Dermis blood vessel endothelial cell (primary cell): ENCODE measurements at regions not wholly inside any gene's neighbourhood (a gene's known extent, or its start where the extent isn't known, plus 50 kb on each side); places are given as distances from the start of the nearest gene placed in this dataset.
"Not testable (repeated sequence)": the region's sequence is repeated elsewhere in the genome, so short reads cannot be mapped to it uniquely, and the experiment has no call there.

Source experiments
- DNase-seq: peaks from one replicate; pipeline ENCODE4 v3.0.0; 2010

- DNase-seq, result no peak
Measured at GRCh38 chr18:30696201-30696600, 346.3 kb downstream of the DSC3 start.

GRCh38 chr18:30694773-30695172 is 347.8 kb downstream of the DSC3 start:
- no peak for DNase-seq

- no peak for DNase-seq
Measured at GRCh38 chr18:30689216-30689615, 353.3 kb downstream of the DSC3 start.

- DNase-seq, result no peak
Measured at GRCh38 chr18:30687501-30687900, 355.0 kb downstream of the DSC3 start.

- no peak for DNase-seq
Measured at GRCh38 chr18:30684825-30685481, 357.6 kb downstream of the DSC3 start.

GRCh38 chr18:30683836-30684235 is 358.7 kb downstream of the DSC3 start:
- no peak for DNase-seq

- no peak for DNase-seq
Measured at GRCh38 chr18:30682672-30683071, 359.9 kb downstream of the DSC3 start.

GRCh38 chr18:30679285-30679930 is 363.1 kb downstream of the DSC3 start:
- DNase-seq, result no peak

GRCh38 chr18:30677813-30678212 is 364.7 kb downstream of the DSC3 start:
- DNase-seq, result not testable (repeated sequence)

- DNase-seq, result no peak
Measured at GRCh38 chr18:30676053-30676480, 366.5 kb downstream of the DSC3 start.

- DNase-seq, result no peak
Measured at GRCh38 chr18:30675493-30675892, 367.0 kb downstream of the DSC3 start.

- no peak for DNase-seq
Measured at GRCh38 chr18:30675072-30675471, 367.5 kb downstream of the DSC3 start.

GRCh38 chr18:30674596-30674995 is 367.9 kb downstream of the DSC3 start:
- DNase-seq, result no peak

GRCh38 chr18:30672439-30672838 is 370.1 kb downstream of the DSC3 start:
- not testable (repeated sequence) for DNase-seq

- no peak for DNase-seq
Measured at GRCh38 chr18:30658306-30658705, 384.2 kb downstream of the DSC3 start.

- DNase-seq, result no peak
Measured at GRCh38 chr18:30652387-30652786, 390.2 kb downstream of the DSC3 start.

GRCh38 chr18:30650499-30650898 is 392.0 kb downstream of the DSC3 start:
- no peak for DNase-seq

GRCh38 chr18:30644158-30644557 is 398.4 kb downstream of the DSC3 start:
- DNase-seq, result no peak

- no peak for DNase-seq
Measured at GRCh38 chr18:30639361-30639760, 403.2 kb downstream of the DSC3 start.

GRCh38 chr18:30634249-30634648 is 408.3 kb downstream of the DSC3 start:
- DNase-seq, result no peak

- DNase-seq, result no peak
Measured at GRCh38 chr18:30632071-30632698, 410.4 kb downstream of the DSC3 start.

GRCh38 chr18:30625961-30626360 is 416.6 kb downstream of the DSC3 start:
- DNase-seq, result no peak

- DNase-seq, result no peak
Measured at GRCh38 chr18:30623401-30624065, 419.0 kb downstream of the DSC3 start.

- DNase-seq, result no peak
Measured at GRCh38 chr18:30622635-30623034, 419.9 kb downstream of the DSC3 start.
